ENCODE measurements at regions not wholly inside any gene's neighbourhood (a gene's known extent, or its start where the extent isn't known, plus 50 kb on each side); places are given as distances from the start of the nearest gene placed in this dataset.

GRCh38 chr22:22071455-22071854, 88.9 kb upstream of the TOP3B start:
- H3K27ac ChIP-seq: no peak overlapping the region
- peaks cover 0 to 7% (median 0%) of the 10 kb centered on the region in 4 donors for H3K4me1 ChIP-seq
- intact Hi-C loops (cut with DNase I; ENCODE audit: low total_unique reads): no loop called here
- H3K9me3 ChIP-seq: no peaks in the 10 kb centered on the region
- no peak overlapping the region for H3K4me3 ChIP-seq
- TF ChIP-seq CTCF (IDR thresholded peaks at IDR 0.05): no peak
- no peak for DNase-seq
- H3K27me3 ChIP-seq: no peaks in the 10 kb centered on the region
- H3K36me3 ChIP-seq: no peaks in the 10 kb centered on the region

DNA sequence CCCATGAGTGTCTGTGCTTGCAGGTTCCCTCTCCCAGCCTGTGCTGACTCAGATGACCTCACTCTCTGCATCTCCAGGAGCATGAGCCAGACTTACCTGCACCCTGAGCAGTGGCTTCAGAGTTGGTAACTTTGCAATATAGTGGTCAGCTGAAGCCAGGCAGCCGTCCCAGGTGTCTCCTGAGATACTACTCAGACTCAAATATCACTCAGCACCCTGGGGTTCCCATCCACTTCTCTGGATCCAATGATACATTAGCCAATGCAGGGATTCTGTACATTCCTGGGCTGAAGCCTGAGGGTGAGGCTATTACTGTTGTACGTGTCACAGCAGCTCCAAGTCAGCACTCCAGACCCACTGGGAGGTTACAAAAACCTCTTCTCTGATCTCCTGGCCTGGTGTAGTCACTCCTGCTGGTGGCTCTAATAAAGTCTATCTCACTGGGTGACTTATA, 87.8 kb upstream of the TOP3B start:
- no peak for DNase-seq
- H3K27ac ChIP-seq: no peak overlapping the region
- intact Hi-C loops (cut with DNase I; ENCODE audit: low total_unique reads): no loop called here
- no peaks in the 10 kb centered on the region for H3K36me3 ChIP-seq
- no peaks in the 10 kb centered on the region for H3K27me3 ChIP-seq
- no peak overlapping the region for H3K4me3 ChIP-seq
- TF ChIP-seq CTCF (IDR thresholded peaks at IDR 0.05): no peak
- no peaks in the 10 kb centered on the region for H3K9me3 ChIP-seq
- peaks cover 0 to 7% (median 0%) of the 10 kb centered on the region in 4 donors for H3K4me1 ChIP-seq

DNA sequence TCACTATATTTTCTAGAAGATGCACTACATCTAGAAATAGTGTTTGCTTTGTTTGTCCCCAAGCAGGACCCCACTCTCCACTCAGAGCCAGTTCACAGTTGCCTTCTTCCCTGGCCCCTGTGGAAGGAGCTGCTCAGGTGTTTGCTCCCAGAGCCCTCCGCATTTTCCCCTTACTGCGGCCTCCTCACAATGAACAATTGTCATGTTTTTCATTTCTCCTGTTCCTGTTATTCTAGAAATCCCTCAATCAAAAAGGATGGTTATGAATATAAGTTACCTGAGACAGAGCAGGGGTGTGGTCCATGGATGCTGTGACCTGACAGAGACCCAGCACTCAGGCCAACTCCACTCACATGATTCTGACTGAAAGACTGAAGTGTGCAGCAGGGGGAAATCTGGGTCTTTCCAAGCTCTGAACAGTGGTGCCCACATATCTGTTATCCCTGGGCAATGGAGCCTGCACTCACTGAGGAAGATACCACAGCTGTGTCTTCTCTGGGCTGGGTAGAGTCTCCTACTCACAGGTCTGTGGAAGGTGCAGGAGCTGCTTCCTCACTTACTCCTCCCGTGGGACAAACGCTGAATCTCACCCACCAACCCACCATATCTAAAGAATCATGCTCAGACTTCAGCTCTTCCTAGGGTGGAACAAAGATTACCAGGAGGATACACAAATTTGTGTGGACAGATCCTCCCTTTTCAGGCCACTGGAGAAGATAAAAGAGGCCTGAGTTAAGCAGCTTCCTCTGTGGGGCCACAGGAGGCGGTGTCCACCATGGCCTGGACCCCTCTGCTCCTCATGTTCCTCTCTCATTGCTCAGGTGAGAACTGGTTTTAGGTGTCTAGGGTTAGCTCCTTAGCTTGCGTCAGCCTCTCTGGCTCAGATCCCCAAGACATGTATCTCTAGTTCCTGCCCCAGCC, 87.1 kb upstream of the TOP3B start:
- Histone ChIP-seq H3K36me3 (no peaks in the 10 kb centered on the region), H3K27me3 (no peaks in the 10 kb centered on the region), H3K9me3 (no peaks in the 10 kb centered on the region), H3K4me1 (peaks cover 0 to 4% (median 0%) of the 10 kb centered on the region in 4 donors), H3K4me3 (no peak overlapping the region), H3K27ac (no peak overlapping the region)
- intact Hi-C loops (cut with DNase I; ENCODE audit: low total_unique reads): no loop called here
- DNase-seq: no peak
- no peak for TF ChIP-seq CTCF (IDR thresholded peaks at IDR 0.05)

DNA sequence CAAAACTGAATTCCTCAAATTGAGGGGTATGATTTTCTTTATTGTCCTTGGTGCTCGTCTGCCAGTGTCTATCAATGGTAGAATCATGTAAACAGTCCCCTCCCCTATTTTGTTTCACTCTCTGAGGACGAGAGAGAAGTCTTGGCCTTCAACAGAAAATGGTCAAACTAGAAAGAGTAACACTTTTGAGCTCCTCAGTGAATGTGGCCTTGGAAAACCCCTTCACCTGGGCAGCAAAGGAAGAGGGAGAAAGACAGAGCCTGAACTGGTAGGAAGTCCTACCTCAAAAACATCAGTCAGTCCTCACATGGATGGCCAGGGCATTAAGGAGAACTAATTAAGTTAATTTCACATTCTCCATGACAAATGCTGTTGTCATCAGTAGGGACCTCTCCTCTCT, 86.1 kb upstream of the TOP3B start:
- intact Hi-C loops (cut with DNase I; ENCODE audit: low total_unique reads): no loop called here
- Histone ChIP-seq H3K36me3 (no peaks in the 10 kb centered on the region), H3K4me1 (no peaks in the 10 kb centered on the region), H3K27me3 (no peaks in the 10 kb centered on the region), H3K4me3 (no peak overlapping the region), H3K9me3 (no peaks in the 10 kb centered on the region), H3K27ac (no peak overlapping the region)
- DNase-seq: no peak
- TF ChIP-seq CTCF (IDR thresholded peaks at IDR 0.05): no peak

DNA sequence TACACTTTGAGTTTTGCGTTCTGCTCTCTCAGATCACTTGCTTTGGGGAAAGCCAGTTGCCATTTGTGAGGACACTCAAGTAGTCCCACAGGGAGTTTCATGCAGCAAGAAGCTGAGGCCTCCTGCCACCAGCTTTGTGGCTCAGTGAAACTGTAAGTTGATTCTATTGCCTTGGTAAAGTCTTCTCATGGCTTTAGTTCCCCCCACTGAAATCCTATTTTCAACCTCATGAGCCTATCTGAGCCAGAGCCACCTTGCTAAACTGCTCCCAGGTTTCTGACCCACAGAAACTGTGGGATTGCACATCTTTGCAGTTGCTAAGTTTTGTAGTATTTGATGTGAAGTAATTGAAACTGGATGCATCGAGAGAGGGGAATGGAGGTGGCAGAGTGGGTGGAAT, 85.4 kb upstream of the TOP3B start:
- intact Hi-C loops (cut with DNase I; ENCODE audit: low total_unique reads): no loop called here
- H3K27ac ChIP-seq: no peak overlapping the region
- no peak for TF ChIP-seq CTCF (IDR thresholded peaks at IDR 0.05)
- H3K36me3 ChIP-seq: no peaks in the 10 kb centered on the region
- no peaks in the 10 kb centered on the region for H3K27me3 ChIP-seq
- H3K9me3 ChIP-seq: no peaks in the 10 kb centered on the region
- no peak for DNase-seq
- H3K4me3 ChIP-seq: no peak overlapping the region
- H3K4me1 ChIP-seq: no peaks in the 10 kb centered on the region
